Activated naive CD8-positive, alpha-beta T cell (primary cell): ENCODE measurements at regions not wholly inside any gene's neighbourhood (a gene's known extent, or its start where the extent isn't known, plus 50 kb on each side); places are given as distances from the start of the nearest gene placed in this dataset.

Experiments
- H3K27ac Mint-ChIP-seq: one replicate; pipeline ENCODE4 v1.8.0; 2021; ENCODE audit warnings: mixed read lengths
- H3K27me3 Mint-ChIP-seq: one replicate; pipeline ENCODE4 v1.8.0; 2021; ENCODE audit warnings: mixed read lengths
- H3K36me3 Mint-ChIP-seq: one replicate; pipeline ENCODE4 v1.8.0; 2021; ENCODE audit warnings: mixed read lengths
- H3K4me1 Mint-ChIP-seq: one replicate; pipeline ENCODE4 v1.8.0; 2021; ENCODE audit warnings: low read depth, mixed read lengths
- H3K4me3 Mint-ChIP-seq: one replicate; pipeline ENCODE4 v1.8.0; 2021; ENCODE audit warnings: mild to moderate bottlenecking, mixed read lengths
- H3K9me3 Mint-ChIP-seq: one replicate; pipeline ENCODE4 v1.8.0; 2021; ENCODE audit warnings: low read depth, mixed read lengths

- no peaks in the 10 kb centered on the region for H3K27me3 Mint-ChIP-seq
- H3K27ac Mint-ChIP-seq, result no peak overlapping the region
- H3K4me1 Mint-ChIP-seq, result no peaks in the 10 kb centered on the region
- H3K9me3 Mint-ChIP-seq, result no peaks in the 10 kb centered on the region
- no peak overlapping the region for H3K4me3 Mint-ChIP-seq
- no peaks in the 10 kb centered on the region for H3K36me3 Mint-ChIP-seq
These were observed 119.4 kb upstream of the PACRGL start for GRCh38 chr4:20580907-20581306.

- H3K27ac Mint-ChIP-seq, result no peak overlapping the region
- H3K27me3 Mint-ChIP-seq, result peaks cover 2% of the 10 kb centered on the region
- H3K9me3 Mint-ChIP-seq, result no peaks in the 10 kb centered on the region
- no peak overlapping the region for H3K4me3 Mint-ChIP-seq
- H3K36me3 Mint-ChIP-seq, result no peaks in the 10 kb centered on the region
- H3K4me1 Mint-ChIP-seq, result no peaks in the 10 kb centered on the region
These were observed 110.8 kb upstream of the PACRGL start for GRCh38 chr4:20589436-20589835.

- Mint-ChIP-seq H3K27ac (no peak overlapping the region), H3K36me3 (no peaks in the 10 kb centered on the region), H3K4me1 (no peaks in the 10 kb centered on the region), H3K27me3 (peaks cover 2% of the 10 kb centered on the region), H3K4me3 (no peak overlapping the region), H3K9me3 (no peaks in the 10 kb centered on the region)
These were observed 109.4 kb upstream of the PACRGL start for GRCh38 chr4:20590849-20591248.

DNA sequence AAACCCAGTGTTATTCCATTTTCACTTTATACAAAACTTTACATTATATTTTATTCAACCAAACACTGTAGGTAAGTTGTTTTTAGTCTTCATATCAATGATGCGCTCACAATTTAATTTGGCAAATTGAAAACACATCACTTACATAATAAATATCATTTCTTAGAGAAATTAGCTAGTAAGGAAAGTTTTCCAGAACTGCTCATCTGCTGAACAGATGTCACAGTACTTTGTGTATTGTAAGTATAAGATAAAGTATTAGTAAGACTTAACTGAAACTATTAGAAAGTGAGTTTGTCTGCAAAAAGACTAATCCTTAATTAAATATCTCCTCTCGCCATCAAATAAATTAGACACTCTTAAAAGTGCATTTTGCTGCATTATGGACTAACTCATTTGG lies 108.7 kb upstream of the PACRGL start:
- no peak overlapping the region for H3K4me3 Mint-ChIP-seq
- H3K27me3 Mint-ChIP-seq, result peaks cover 2% of the 10 kb centered on the region
- H3K4me1 Mint-ChIP-seq, result no peaks in the 10 kb centered on the region
- no peak overlapping the region for H3K27ac Mint-ChIP-seq
- H3K9me3 Mint-ChIP-seq, result no peaks in the 10 kb centered on the region
- no peaks in the 10 kb centered on the region for H3K36me3 Mint-ChIP-seq

DNA sequence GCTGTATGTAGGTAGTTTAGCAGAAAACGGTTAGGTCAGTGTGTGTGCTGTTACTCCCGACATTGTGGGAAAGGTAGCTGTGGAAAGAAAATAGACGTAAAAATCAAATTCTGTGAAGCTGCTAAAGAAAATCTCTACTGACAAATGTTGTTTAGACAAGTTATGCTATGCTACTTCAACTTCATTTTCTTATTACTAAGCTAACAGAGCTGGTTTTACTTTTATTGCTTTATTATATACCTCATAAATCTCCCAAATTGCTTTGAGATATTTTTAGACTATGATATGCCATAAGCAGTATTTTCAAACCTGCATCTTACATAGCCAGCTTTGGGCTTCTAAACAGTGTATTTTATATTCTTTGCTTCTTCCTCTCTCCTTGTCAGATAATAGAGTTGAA lies 108.2 kb upstream of the PACRGL start:
- Mint-ChIP-seq H3K4me3 (no peak overlapping the region), H3K27ac (no peak overlapping the region), H3K27me3 (peaks cover 2% of the 10 kb centered on the region), H3K4me1 (no peaks in the 10 kb centered on the region), H3K9me3 (no peaks in the 10 kb centered on the region), H3K36me3 (no peaks in the 10 kb centered on the region)

- Mint-ChIP-seq H3K9me3 (no peaks in the 10 kb centered on the region), H3K36me3 (no peaks in the 10 kb centered on the region), H3K27ac (no peak overlapping the region), H3K27me3 (peaks cover 2% of the 10 kb centered on the region), H3K4me3 (no peak overlapping the region), H3K4me1 (no peaks in the 10 kb centered on the region)
These were observed 107.6 kb upstream of the PACRGL start for GRCh38 chr4:20592663-20593062.

- H3K27ac Mint-ChIP-seq, result no peak overlapping the region
- H3K9me3 Mint-ChIP-seq, result no peaks in the 10 kb centered on the region
- no peaks in the 10 kb centered on the region for H3K4me1 Mint-ChIP-seq
- no peaks in the 10 kb centered on the region for H3K27me3 Mint-ChIP-seq
- H3K4me3 Mint-ChIP-seq, result no peak overlapping the region
- H3K36me3 Mint-ChIP-seq, result no peaks in the 10 kb centered on the region
These were observed 101.6 kb upstream of the PACRGL start for GRCh38 chr4:20598626-20599025.

- no peak overlapping the region for H3K4me3 Mint-ChIP-seq
- no peaks in the 10 kb centered on the region for H3K27me3 Mint-ChIP-seq
- H3K36me3 Mint-ChIP-seq, result no peaks in the 10 kb centered on the region
- no peak overlapping the region for H3K27ac Mint-ChIP-seq
- H3K4me1 Mint-ChIP-seq, result no peaks in the 10 kb centered on the region
- H3K9me3 Mint-ChIP-seq, result no peaks in the 10 kb centered on the region
These were observed 96.5 kb upstream of the PACRGL start for GRCh38 chr4:20603671-20604313.

DNA sequence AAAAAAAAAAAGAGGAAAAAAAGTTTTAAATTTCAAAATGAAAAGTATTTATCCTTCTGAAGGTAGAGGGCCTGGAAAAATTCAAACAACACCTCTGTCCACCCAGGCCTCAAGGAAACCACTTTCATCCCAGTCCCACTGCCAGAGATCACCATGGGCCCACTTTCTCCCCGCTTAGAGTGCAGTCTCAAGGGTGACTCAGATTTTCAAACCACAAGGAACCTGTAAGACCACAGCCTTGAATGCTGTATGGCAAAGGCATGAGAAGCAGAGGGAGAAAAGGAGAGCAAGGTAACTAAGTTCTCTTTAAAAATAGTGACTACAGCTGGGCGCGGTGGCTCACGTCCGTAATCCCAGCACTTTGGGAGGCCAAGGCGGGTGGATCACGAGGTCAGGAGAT lies 87.9 kb upstream of the PACRGL start:
- no peaks in the 10 kb centered on the region for H3K27me3 Mint-ChIP-seq
- no peaks in the 10 kb centered on the region for H3K9me3 Mint-ChIP-seq
- no peak overlapping the region for H3K27ac Mint-ChIP-seq
- H3K4me1 Mint-ChIP-seq, result no peaks in the 10 kb centered on the region
- no peak overlapping the region for H3K4me3 Mint-ChIP-seq
- no peaks in the 10 kb centered on the region for H3K36me3 Mint-ChIP-seq

- H3K9me3 Mint-ChIP-seq, result no peaks in the 10 kb centered on the region
- H3K27ac Mint-ChIP-seq, result no peak overlapping the region
- no peaks in the 10 kb centered on the region for H3K27me3 Mint-ChIP-seq
- no peaks in the 10 kb centered on the region for H3K4me1 Mint-ChIP-seq
- H3K36me3 Mint-ChIP-seq, result no peaks in the 10 kb centered on the region
- no peak overlapping the region for H3K4me3 Mint-ChIP-seq
These were observed 85.4 kb upstream of the PACRGL start for GRCh38 chr4:20614816-20615215.

DNA sequence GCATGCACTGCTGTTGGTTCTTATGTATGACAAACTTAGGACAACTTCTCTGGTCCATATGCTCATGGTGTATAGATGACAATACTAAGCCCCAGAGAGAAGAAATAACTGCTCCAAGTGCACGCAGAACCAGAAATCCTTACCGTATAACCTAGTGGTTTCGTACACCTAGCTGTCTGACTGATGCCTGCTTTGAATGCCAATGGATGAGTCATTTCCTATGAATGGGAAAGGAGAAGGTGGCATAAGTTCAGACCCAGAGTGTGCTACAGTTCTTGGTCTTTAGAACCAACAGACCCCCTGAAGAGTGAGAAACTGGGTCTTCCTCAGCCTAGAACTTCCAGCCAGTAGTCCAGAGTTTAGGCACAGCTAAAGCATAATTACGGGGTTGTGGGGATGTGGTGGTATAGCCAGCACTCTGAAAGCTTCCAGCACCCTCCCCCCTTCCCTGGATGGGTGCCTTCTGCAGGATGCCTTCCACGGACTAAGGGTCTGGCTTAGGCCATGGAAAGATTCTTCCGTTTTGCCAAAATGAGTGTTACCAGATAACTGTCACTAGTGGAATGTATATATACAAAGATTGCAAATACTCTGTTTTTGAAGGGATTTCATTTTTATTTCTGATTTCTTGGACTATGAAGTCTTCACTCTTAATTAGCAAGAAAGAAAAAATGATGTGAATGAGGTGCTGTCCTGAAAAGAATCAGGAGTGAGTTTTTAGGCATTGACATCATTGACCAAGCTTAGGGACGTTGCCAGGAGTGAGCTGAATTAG lies 84.6 kb upstream of the PACRGL start:
- H3K4me1 Mint-ChIP-seq, result no peaks in the 10 kb centered on the region
- no peak overlapping the region for H3K4me3 Mint-ChIP-seq
- no peaks in the 10 kb centered on the region for H3K27me3 Mint-ChIP-seq
- H3K36me3 Mint-ChIP-seq, result no peaks in the 10 kb centered on the region
- H3K9me3 Mint-ChIP-seq, result no peaks in the 10 kb centered on the region
- no peak overlapping the region for H3K27ac Mint-ChIP-seq

- Mint-ChIP-seq H3K36me3 (no peaks in the 10 kb centered on the region), H3K4me3 (no peak overlapping the region), H3K4me1 (peaks cover under 1% of the 10 kb centered on the region), H3K27ac (no peak overlapping the region), H3K27me3 (no peaks in the 10 kb centered on the region), H3K9me3 (no peaks in the 10 kb centered on the region)
These were observed 83.9 kb upstream of the PACRGL start for GRCh38 chr4:20616313-20616712.

- no peaks in the 10 kb centered on the region for H3K9me3 Mint-ChIP-seq
- H3K27ac Mint-ChIP-seq, result no peak overlapping the region
- H3K36me3 Mint-ChIP-seq, result no peaks in the 10 kb centered on the region
- H3K4me1 Mint-ChIP-seq, result peaks cover 3% of the 10 kb centered on the region
- H3K4me3 Mint-ChIP-seq, result no peak overlapping the region
- H3K27me3 Mint-ChIP-seq, result no peaks in the 10 kb centered on the region
These were observed 83.4 kb upstream of the PACRGL start for GRCh38 chr4:20616848-20617247.

- Mint-ChIP-seq H3K27me3 (no peaks in the 10 kb centered on the region), H3K9me3 (no peaks in the 10 kb centered on the region), H3K4me3 (no peak overlapping the region), H3K27ac (no peak overlapping the region), H3K4me1 (peaks cover 3% of the 10 kb centered on the region), H3K36me3 (no peaks in the 10 kb centered on the region)
These were observed 82.4 kb upstream of the PACRGL start for GRCh38 chr4:20617678-20618396.

GRCh38 chr4:20618731-20619130 lies 81.5 kb upstream of the PACRGL start:
- H3K36me3 Mint-ChIP-seq, result no peaks in the 10 kb centered on the region
- H3K9me3 Mint-ChIP-seq, result no peaks in the 10 kb centered on the region
- H3K4me3 Mint-ChIP-seq, result no peak overlapping the region
- H3K27me3 Mint-ChIP-seq, result no peaks in the 10 kb centered on the region
- H3K27ac Mint-ChIP-seq, result no peak overlapping the region
- peaks cover 3% of the 10 kb centered on the region for H3K4me1 Mint-ChIP-seq
